Jurkat, Clone E6-1 (cell line): ENCODE measurements at regions not wholly inside any gene's neighbourhood (a gene's known extent, or its start where the extent isn't known, plus 50 kb on each side); places are given as distances from the start of the nearest gene placed in this dataset.
"Not testable (repeated sequence)": the region's sequence is repeated elsewhere in the genome, so short reads cannot be mapped to it uniquely, and the experiment has no call there.

Experiments
- DNase-seq: peaks from one replicate; pipeline ENCODE4 v3.0.0-alpha.2; 2011; ENCODE audit warnings: low read depth, low spot score
- H3K4me3 ChIP-seq: 2 replicates; pipeline ENCODE4 v1.5.1; 2011; ENCODE audit warnings: mild to moderate bottlenecking, low read length, control low read depth, moderate library complexity

GRCh38 chr10:33876584-33877400, 542.3 kb upstream of the NRP1 start:
- no peak for DNase-seq
- H3K4me3 ChIP-seq = no peak overlapping the region

- DNase-seq = no peak
- H3K4me3 ChIP-seq = no peak overlapping the region
Measured at GRCh38 chr10:33875924-33876583, 541.6 kb upstream of the NRP1 start.

- H3K4me3 ChIP-seq = no peak overlapping the region
- no peak for DNase-seq
Measured at GRCh38 chr10:33871061-33871956, 536.8 kb upstream of the NRP1 start.

- DNase-seq = no peak
- H3K4me3 ChIP-seq = no peak overlapping the region
Measured at GRCh38 chr10:33869481-33869880, 535.0 kb upstream of the NRP1 start.

- H3K4me3 ChIP-seq = no peak overlapping the region
- no peak for DNase-seq
Measured at GRCh38 chr10:33869028-33869427, 534.6 kb upstream of the NRP1 start.

GRCh38 chr10:33867199-33867789, 532.8 kb upstream of the NRP1 start:
- H3K4me3 ChIP-seq, DNase-seq: not testable (repeated sequence)

- no peak for DNase-seq
- no peak overlapping the region for H3K4me3 ChIP-seq
Measured at GRCh38 chr10:33863352-33863751, 528.9 kb upstream of the NRP1 start.

GRCh38 chr10:33862536-33863105, 528.2 kb upstream of the NRP1 start:
- no peak for DNase-seq
- no peak overlapping the region for H3K4me3 ChIP-seq

- no peak for DNase-seq
- H3K4me3 ChIP-seq = no peak overlapping the region
Measured at GRCh38 chr10:33861833-33862232, 527.4 kb upstream of the NRP1 start.

- no peak for DNase-seq
- H3K4me3 ChIP-seq = no peak overlapping the region
Measured at GRCh38 chr10:33861016-33861704, 526.7 kb upstream of the NRP1 start.

- H3K4me3 ChIP-seq = no peak overlapping the region
- no peak for DNase-seq
Measured at GRCh38 chr10:33860552-33860951, 526.1 kb upstream of the NRP1 start.

GRCh38 chr10:33859319-33860022, 525.0 kb upstream of the NRP1 start:
- no peak overlapping the region for H3K4me3 ChIP-seq
- DNase-seq = no peak

GRCh38 chr10:33858326-33858725, 523.9 kb upstream of the NRP1 start:
- DNase-seq = no peak
- H3K4me3 ChIP-seq = no peak overlapping the region

- not testable (repeated sequence) for DNase-seq, H3K4me3 ChIP-seq
Measured at GRCh38 chr10:33853221-33853620, 518.8 kb upstream of the NRP1 start.

- no peak for DNase-seq
- H3K4me3 ChIP-seq = no peak overlapping the region
Measured at GRCh38 chr10:33843379-33843778, 508.9 kb upstream of the NRP1 start.

GRCh38 chr10:33841678-33842077, 507.2 kb upstream of the NRP1 start:
- no peak overlapping the region for H3K4me3 ChIP-seq
- DNase-seq = no peak

- H3K4me3 ChIP-seq = no peak overlapping the region
- no peak for DNase-seq
Measured at GRCh38 chr10:33838731-33839130, 504.3 kb upstream of the NRP1 start.

GRCh38 chr10:33837736-33838135, 503.3 kb upstream of the NRP1 start:
- H3K4me3 ChIP-seq = no peak overlapping the region
- no peak for DNase-seq
